Loucy (cell line): ENCODE measurements at regions not wholly inside any gene's neighbourhood (a gene's known extent, or its start where the extent isn't known, plus 50 kb on each side); places are given as distances from the start of the nearest gene placed in this dataset.

Experiments used
- H2AFZ ChIP-seq: fragments of 200-600 bp; sonication (generic); 2 replicates; pipeline ENCODE4 v1.6.0; 2016; ENCODE audit warnings: antibody characterized with exemption, mild to moderate bottlenecking, low read length, moderate library complexity
- H3F3A ChIP-seq: fragments of 200-600 bp; 2 replicates; pipeline ENCODE4 v1.6.0; 2016; ENCODE audit warnings: antibody characterized with exemption, low read depth, mild to moderate bottlenecking
- H3K27me3 ChIP-seq: fragments of 200-600 bp; sonication (generic); 2 replicates; pipeline ENCODE4 v1.6.1; 2014; ENCODE audit warnings: low read length, mild to moderate bottlenecking; ENCODE audit not compliant: insufficient read depth, poor library complexity, severe bottlenecking
- H3K36me3 ChIP-seq: fragments of 200-600 bp; sonication (generic); 2 replicates; pipeline ENCODE4 v1.6.1; 2016; ENCODE audit warnings: low read length; ENCODE audit not compliant: insufficient read depth
- H3K4me1 ChIP-seq: fragments of 200-600 bp; sonication (generic); 2 replicates; pipeline ENCODE4 v1.5.1; 2014; ENCODE audit warnings: low read length, mild to moderate bottlenecking; ENCODE audit not compliant: insufficient read depth, poor library complexity, severe bottlenecking
- H3K4me2 ChIP-seq: fragments of 200-600 bp; sonication (generic); 2 replicates; pipeline ENCODE4 v1.6.0; 2014; ENCODE audit warnings: antibody characterized with exemption, low read length, low read depth, mild to moderate bottlenecking; ENCODE audit not compliant: poor library complexity, severe bottlenecking
- H3K4me3 ChIP-seq: fragments of 200-600 bp; sonication (generic); 2 replicates; pipeline ENCODE4 v1.5.1; 2014; ENCODE audit warnings: low read length, mild to moderate bottlenecking, mixed read lengths; ENCODE audit not compliant: poor library complexity, severe bottlenecking
- H3K79me2 ChIP-seq: fragments of 200-600 bp; sonication (generic); 2 replicates; pipeline ENCODE4 v1.6.1; 2014; ENCODE audit warnings: low read length; ENCODE audit not compliant: insufficient read depth
- H3K9ac ChIP-seq: fragments of 200-600 bp; sonication (generic); 2 replicates; pipeline ENCODE4 v1.6.0; 2014; ENCODE audit warnings: mild to moderate bottlenecking, low read depth, low read length, moderate library complexity; ENCODE audit not compliant: poor library complexity, severe bottlenecking
- H3K9me2 ChIP-seq: fragments of 200-600 bp; sonication (generic); replicated peaks from 2 replicates; pipeline ENCODE4 v1.6.1; 2016; ENCODE audit warnings: low read depth, low read length, mixed read lengths
- H3K9me3 ChIP-seq: fragments of 200-600 bp; sonication (generic); 2 replicates; pipeline ENCODE4 v1.6.1; 2014; ENCODE audit warnings: mild to moderate bottlenecking, antibody characterized with exemption, low read length, low read depth; ENCODE audit not compliant: insufficient read depth
- H4K20me1 ChIP-seq: fragments of 200-600 bp; sonication (generic); 2 replicates; pipeline ENCODE4 v1.6.0; 2014; ENCODE audit warnings: antibody characterized with exemption, low read length, mild to moderate bottlenecking; ENCODE audit not compliant: insufficient read depth, poor library complexity, severe bottlenecking
- EZH2phosphoT487 ChIP-seq: fragments of 200-600 bp; IDR thresholded peaks from 2 replicates; pipeline ENCODE4 v1.6.1; 2018; ENCODE audit warnings: antibody characterized with exemption, mild to moderate bottlenecking, moderate library complexity, borderline replicate concordance
- TF ChIP-seq, protein P1 (sequence below): fragments of 200-600 bp; sonication (generic); conservative IDR thresholded peaks from 2 replicates; pipeline ENCODE4 v1.5.1; 2014; ENCODE audit warnings: mild to moderate bottlenecking, antibody characterized with exemption, low read length

DNA sequence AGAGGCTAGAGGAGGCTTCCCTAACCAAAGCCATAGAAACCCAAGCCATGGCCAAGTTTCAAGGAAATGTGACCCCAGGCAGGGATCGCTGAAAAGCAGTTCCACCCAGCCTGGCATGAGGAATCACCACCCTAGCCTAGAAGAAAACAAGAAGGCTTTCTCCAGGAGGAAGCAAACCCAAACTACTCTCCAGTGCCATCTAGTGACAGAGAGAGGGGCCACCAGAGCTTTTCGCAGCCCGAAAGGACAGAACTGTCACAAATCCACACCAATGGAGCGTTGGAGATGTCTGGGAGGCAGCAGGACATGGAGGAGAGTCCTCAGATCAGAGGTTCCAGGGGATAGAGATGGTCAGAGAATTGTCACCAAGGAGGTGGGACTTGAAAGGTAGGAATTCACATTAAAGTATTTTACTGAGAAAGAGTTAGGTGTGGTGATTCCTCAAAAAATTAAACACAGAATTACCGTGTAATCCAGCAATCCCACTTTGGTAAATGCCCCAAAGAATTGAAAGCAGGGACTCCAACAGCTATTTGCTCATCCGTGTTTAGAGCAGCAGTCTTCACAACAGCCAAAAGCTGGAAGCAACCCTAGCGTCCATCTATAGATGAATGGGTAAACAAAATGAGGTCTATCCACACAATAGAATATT lies 67.3 kb upstream of the NUP50 start:
- H3F3A ChIP-seq: no peaks in the 10 kb centered on the region
- no peaks in the 10 kb centered on the region for H3K27me3 ChIP-seq
- H3K36me3 ChIP-seq: no peaks in the 10 kb centered on the region

DNA sequence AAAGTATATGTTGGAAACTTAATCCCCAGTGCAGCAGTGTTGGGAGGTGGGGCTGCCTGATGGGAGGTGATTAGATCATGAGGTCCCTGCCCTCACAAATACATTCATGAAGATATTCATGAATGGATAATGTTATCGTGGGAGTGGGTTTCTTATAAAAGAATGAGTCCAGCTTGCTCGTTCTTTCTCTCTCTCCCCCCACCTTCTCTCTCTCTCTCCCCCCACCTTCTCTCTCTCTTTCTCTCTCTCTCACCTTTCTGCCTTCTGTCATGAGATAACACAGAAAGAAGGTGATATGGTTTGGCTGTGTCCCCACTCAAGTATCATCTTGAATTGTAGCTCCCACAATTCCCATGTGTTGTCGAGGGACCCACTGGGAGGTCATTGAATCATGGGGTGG lies 66.7 kb upstream of the NUP50 start:
- no peaks in the 10 kb centered on the region for H3K79me2 ChIP-seq
- H2AFZ ChIP-seq: no peak overlapping the region
- H3K9me2 ChIP-seq: no peaks in the 10 kb centered on the region
- H3K36me3 ChIP-seq: no peaks in the 10 kb centered on the region
- no peak overlapping the region for H3K9ac ChIP-seq
- H3K4me3 ChIP-seq: no peak overlapping the region
- H3K4me2 ChIP-seq: no peak overlapping the region
- TF ChIP-seq, protein P1, sequence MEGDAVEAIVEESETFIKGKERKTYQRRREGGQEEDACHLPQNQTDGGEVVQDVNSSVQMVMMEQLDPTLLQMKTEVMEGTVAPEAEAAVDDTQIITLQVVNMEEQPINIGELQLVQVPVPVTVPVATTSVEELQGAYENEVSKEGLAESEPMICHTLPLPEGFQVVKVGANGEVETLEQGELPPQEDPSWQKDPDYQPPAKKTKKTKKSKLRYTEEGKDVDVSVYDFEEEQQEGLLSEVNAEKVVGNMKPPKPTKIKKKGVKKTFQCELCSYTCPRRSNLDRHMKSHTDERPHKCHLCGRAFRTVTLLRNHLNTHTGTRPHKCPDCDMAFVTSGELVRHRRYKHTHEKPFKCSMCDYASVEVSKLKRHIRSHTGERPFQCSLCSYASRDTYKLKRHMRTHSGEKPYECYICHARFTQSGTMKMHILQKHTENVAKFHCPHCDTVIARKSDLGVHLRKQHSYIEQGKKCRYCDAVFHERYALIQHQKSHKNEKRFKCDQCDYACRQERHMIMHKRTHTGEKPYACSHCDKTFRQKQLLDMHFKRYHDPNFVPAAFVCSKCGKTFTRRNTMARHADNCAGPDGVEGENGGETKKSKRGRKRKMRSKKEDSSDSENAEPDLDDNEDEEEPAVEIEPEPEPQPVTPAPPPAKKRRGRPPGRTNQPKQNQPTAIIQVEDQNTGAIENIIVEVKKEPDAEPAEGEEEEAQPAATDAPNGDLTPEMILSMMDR: no peak
- no peak for TF ChIP-seq EZH2phosphoT487
- H4K20me1 ChIP-seq: no peaks in the 10 kb centered on the region
- no peaks in the 10 kb centered on the region for H3K4me1 ChIP-seq
- no peaks in the 10 kb centered on the region for H3K9me3 ChIP-seq
- H3K27me3 ChIP-seq: no peaks in the 10 kb centered on the region
- H3F3A ChIP-seq: no peaks in the 10 kb centered on the region

More for the DNA sequence above, 67.3 kb upstream of the NUP50 start:
- Histone ChIP-seq H3K4me1 (no peaks in the 10 kb centered on the region), H3K4me3 (no peak overlapping the region), H3K79me2 (no peaks in the 10 kb centered on the region), H3K4me2 (no peak overlapping the region), H3K9me3 (no peaks in the 10 kb centered on the region), H3K9ac (no peak overlapping the region), H2AFZ (no peak overlapping the region), H3K9me2 (no peaks in the 10 kb centered on the region), H4K20me1 (no peaks in the 10 kb centered on the region)
- TF ChIP-seq, protein P1: peak; percentile 89
- TF ChIP-seq EZH2phosphoT487: no peak

DNA sequence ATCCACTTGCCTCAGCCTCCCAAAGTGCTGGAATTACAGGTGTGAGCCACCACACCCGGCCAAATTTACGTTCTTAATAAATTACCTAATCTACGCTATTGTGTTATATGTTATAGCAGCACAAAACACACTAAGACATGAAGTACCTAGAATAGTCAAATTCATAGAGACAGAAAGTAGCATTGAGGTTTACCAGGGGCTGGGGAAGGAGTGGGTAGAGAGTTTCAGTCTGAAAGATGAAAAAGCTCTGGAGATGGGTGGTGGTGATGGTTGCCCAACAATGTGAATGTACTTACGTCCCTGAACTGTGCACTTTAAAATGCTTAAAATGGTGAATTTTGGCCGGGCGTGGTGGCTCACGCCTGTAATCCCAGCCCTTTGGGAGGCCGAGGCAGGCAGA lies 65.7 kb upstream of the NUP50 start:
- Histone ChIP-seq H3K9me3 (no peaks in the 10 kb centered on the region), H3K9ac (no peak overlapping the region), H3F3A (no peaks in the 10 kb centered on the region), H2AFZ (no peak overlapping the region), H3K27me3 (no peaks in the 10 kb centered on the region), H3K4me2 (no peak overlapping the region), H3K36me3 (no peaks in the 10 kb centered on the region), H4K20me1 (no peaks in the 10 kb centered on the region), H3K79me2 (no peaks in the 10 kb centered on the region), H3K9me2 (no peaks in the 10 kb centered on the region), H3K4me1 (no peaks in the 10 kb centered on the region), H3K4me3 (no peak overlapping the region)
- no peak for TF ChIP-seq EZH2phosphoT487
- TF ChIP-seq, protein P1: no peak
